OCI-LY3 (cell line): ENCODE measurements at regions not wholly inside any gene's neighbourhood (a gene's known extent, or its start where the extent isn't known, plus 50 kb on each side); places are given as distances from the start of the nearest gene placed in this dataset.

ENCODE experiments used
- EZH2phosphoT487 ChIP-seq: fragments of 200-600 bp; shearing (Covaris generic); IDR thresholded peaks from 2 replicates; pipeline ENCODE4 v1.6.1; 2018; ENCODE audit warnings: antibody characterized with exemption, mixed run types, low read depth
- TF ChIP-seq, protein P1 (sequence below): fragments of 200-600, 300-600 bp; sonication (generic); IDR thresholded peaks from 2 replicates; pipeline ENCODE4 v1.5.1; 2014; ENCODE audit warnings: antibody characterized with exemption, low read length, low read depth

DNA sequence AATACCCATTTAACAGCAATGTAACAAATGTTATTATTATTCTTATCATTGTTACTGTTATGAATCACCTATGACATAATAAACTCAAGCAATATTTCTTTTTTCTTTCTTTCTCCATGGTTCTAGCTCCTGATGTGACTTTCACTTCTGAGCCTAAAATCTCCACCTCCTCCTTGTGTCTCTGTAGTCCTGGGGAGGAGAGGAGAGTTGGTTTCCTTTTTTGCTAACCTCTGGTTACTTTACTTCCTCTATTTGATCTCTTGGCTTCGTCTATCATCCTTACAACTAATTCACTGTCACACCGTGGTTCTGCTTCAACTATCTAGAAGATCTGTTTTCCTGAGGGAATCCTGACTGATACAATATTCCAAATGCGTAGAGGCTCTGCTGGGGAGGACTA is 456.6 kb downstream of the VRK1 start:
- TF ChIP-seq, protein P1, sequence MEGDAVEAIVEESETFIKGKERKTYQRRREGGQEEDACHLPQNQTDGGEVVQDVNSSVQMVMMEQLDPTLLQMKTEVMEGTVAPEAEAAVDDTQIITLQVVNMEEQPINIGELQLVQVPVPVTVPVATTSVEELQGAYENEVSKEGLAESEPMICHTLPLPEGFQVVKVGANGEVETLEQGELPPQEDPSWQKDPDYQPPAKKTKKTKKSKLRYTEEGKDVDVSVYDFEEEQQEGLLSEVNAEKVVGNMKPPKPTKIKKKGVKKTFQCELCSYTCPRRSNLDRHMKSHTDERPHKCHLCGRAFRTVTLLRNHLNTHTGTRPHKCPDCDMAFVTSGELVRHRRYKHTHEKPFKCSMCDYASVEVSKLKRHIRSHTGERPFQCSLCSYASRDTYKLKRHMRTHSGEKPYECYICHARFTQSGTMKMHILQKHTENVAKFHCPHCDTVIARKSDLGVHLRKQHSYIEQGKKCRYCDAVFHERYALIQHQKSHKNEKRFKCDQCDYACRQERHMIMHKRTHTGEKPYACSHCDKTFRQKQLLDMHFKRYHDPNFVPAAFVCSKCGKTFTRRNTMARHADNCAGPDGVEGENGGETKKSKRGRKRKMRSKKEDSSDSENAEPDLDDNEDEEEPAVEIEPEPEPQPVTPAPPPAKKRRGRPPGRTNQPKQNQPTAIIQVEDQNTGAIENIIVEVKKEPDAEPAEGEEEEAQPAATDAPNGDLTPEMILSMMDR: no peak
- no peak for TF ChIP-seq EZH2phosphoT487
